HG03442 (cell line): ENCODE measurements at regions not wholly inside any gene's neighbourhood (a gene's known extent, or its start where the extent isn't known, plus 50 kb on each side); places are given as distances from the start of the nearest gene placed in this dataset.
"Not testable (repeated sequence)": the region's sequence is repeated elsewhere in the genome, so short reads cannot be mapped to it uniquely, and the experiment has no call there.

ENCODE experiments used
- ATAC-seq: cut with Tn5 transposase; IDR thresholded peaks from one replicate; pipeline ENCODE4 v1.9.1; 2021; ENCODE audit warnings: mild to moderate bottlenecking, moderate library complexity; ENCODE audit not compliant: unreplicated experiment

GRCh38 chr18:1779587-1779986 lies 791.7 kb downstream of the METTL4 start:
- no peak for ATAC-seq

DNA sequence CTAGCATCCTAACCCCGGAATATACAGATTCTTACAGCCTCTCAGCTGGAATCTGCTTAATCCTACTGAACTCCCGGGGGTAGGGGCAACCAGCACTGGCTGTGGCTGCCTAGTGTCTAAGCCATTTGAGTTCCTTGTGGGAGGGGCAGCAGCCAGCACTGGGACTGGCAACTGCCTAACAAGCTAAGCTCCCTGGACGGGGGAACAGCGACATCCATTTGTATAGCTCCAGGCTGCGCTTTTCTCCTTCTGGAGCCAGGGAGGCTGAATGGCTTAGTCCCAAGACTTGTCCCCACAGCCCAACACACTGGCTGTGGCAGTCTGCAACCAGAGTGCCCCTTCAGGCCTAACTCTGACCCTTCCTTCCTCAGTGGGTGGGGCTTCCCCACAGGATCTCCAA lies 787.2 kb downstream of the METTL4 start:
- no peak for ATAC-seq

DNA sequence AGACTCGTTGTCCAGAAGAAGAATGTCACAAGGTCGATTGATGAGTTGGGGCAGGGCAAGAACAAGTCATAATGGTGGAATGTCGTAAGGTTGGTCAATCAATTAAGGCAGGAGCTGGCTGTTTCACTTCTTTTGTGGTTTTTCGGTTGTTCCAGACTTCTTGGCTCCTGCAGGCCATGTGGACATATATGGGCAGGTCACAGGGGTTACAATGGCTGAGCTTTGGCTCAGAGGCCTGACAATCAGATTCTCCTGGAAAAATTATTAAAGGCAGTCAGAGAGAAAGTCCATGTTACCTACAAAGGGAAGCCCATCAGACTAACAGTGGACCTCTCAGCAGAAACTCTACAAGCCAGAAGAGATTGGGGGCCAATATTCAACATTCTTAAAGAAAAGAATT lies 785.3 kb downstream of the METTL4 start:
- ATAC-seq: not testable (repeated sequence)

GRCh38 chr18:1796636-1797035 lies 774.7 kb downstream of the METTL4 start:
- ATAC-seq: no peak

- ATAC-seq: no peak
Measured at GRCh38 chr18:1797235-1797634, 774.1 kb downstream of the METTL4 start.

DNA sequence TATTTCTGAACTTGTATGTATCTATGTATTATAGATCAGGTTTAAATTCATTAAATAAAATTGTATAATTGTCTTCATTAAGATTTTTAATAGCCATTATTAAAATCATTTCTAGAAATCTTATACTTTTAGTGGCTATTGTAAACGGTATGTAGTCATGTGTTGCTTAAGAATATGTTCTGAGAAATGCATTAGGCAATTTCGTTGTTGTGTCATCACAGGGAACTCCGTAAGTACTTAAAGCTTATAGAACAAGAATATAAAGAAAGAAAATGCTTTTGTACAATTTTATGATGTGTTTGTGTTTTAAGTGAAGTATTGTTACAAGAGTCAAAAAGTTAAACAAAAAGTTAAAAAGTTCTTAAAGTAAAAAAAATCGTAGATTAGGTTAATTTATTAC lies 765.8 kb downstream of the METTL4 start:
- no peak for ATAC-seq

DNA sequence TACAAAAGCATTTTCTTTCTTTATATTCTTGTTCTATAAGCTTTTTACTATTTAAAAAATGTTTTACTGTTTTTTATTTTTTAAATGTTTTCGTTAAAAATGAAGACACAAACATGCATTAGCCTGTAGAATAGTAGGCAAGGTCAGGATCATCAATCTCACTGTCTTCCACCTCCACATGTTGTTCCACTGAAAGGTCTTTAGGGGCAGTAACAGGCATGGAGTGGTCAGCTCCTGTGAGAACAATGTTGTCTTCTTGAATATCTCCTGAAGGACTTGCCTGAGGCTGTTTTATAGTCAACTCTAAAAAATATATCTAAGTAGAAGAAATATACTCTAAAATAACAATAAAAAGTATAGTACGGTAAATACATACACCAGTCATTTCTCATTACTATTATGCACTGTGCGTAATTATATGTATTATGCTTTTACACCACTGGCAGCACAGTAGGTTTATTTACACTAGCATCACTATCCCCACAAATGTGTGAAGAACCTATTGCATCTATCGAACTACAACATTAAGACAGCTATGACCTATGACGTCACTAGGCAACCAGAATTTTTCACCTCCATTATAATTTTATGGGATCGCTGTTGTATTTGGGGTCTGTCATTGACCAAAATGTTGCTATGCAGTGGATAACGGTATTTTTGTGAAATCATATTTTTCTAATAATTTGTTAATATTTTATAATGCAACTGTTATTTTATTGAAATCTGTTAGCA lies 764.3 kb downstream of the METTL4 start:
- ATAC-seq: no peak

DNA sequence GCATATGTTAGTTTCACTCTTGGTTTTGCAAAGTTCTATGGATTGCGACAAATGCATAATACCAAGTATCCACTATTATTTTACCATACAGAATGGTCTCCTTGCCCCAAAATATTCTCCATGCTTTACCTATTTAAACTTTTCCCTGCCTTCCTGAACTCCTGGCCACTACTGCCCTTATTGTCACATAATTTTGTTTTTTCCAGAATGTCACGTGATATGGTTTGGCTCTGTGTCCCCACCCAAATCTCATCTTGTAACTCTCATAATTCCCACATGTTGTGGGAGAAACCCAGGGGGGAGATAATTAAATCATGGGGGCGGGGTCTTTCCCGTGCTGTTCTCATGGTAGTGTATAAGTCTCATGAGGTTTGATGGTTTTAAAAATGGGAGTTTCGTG lies 760.0 kb downstream of the METTL4 start:
- no peak for ATAC-seq

GRCh38 chr18:1825296-1825695 lies 746.0 kb downstream of the METTL4 start:
- no peak for ATAC-seq

DNA sequence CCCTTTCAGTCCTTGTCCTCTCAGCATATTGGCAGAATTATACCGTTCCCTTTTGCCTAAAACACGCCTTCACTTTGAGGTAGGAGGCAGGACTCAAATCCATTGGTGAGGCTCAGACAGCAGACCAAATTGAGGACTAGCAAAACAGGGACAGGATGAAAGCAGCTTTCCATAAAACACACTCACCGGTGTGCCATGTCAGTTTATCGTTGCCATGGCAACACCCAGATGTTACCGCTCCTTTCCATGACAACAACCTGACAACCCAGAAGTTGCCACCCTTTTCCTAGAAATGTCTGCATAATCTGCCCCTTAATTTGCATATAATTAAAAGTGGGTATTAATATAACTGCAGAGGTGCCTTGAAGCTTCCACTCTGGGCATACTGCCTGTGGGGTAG lies 730.4 kb downstream of the METTL4 start:
- no peak for ATAC-seq

GRCh38 chr18:1846640-1847039 lies 724.7 kb downstream of the METTL4 start:
- no peak for ATAC-seq

GRCh38 chr18:1848716-1849115 lies 722.6 kb downstream of the METTL4 start:
- ATAC-seq: no peak

GRCh38 chr18:1849386-1849785 lies 721.9 kb downstream of the METTL4 start:
- ATAC-seq: no peak

- not testable (repeated sequence) for ATAC-seq
Measured at GRCh38 chr18:1857281-1857680, 714.0 kb downstream of the METTL4 start.

- ATAC-seq: no peak
Measured at GRCh38 chr18:1861473-1861872, 709.8 kb downstream of the METTL4 start.

DNA sequence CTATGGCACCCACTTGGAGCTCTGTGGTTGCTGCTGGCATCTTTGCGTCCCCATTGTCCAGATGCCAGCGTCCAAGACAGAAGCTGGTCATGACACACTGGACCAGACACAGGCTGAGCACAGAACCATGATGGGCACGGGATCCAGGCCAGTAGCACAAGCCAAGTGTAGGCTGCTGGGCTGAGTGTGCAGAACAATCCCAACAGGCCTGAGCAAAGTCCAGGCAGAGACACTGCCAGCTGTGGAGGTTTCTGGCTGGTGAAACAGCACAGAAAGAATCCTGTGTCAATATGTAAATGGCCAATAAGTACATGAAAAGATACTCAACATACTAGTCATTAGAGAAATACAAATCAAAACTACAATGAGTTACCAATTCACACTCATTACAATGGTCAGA lies 705.4 kb downstream of the METTL4 start:
- no peak for ATAC-seq

DNA sequence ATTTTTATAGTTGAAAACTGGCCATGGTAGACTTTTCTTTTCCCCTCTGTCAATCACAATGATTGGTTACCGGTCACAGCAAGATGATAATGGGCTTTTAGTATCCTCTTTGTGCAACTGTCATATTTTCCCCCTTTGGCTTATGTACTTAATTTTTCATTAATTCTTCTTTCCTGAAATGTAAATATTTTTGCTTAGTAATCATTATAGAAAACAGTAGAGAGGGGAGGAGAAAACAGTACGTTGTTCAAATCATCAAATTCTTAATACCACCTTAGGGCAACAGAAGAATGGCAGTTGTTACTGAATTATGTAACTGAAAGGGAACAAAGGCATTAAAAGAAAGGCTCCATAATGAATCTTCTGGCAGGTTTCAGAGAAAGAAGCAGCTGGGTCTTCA lies 699.0 kb downstream of the METTL4 start:
- no peak for ATAC-seq

- ATAC-seq: no peak
Measured at GRCh38 chr18:1875219-1875618, 696.1 kb downstream of the METTL4 start.

GRCh38 chr18:1884623-1885022 lies 686.7 kb downstream of the METTL4 start:
- no peak for ATAC-seq

DNA sequence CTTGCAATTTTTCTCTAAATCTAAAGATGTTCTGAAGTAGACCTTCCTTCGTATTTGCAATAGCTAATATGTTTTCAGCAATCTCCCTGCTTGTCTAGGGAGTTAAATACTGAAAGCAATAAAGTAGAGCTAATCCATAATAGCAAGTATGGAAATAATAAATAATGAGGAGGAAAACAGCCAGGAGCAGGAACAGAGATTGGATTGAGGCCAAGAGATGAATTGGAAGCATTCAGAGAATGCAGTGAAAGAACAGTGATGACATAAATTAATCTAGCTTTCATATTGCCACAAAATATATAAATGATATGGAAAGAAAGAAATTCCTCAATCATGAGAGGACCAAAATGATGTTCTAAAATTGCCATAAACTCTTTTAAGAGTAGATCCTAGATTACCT lies 679.7 kb downstream of the METTL4 start:
- ATAC-seq: no peak

DNA sequence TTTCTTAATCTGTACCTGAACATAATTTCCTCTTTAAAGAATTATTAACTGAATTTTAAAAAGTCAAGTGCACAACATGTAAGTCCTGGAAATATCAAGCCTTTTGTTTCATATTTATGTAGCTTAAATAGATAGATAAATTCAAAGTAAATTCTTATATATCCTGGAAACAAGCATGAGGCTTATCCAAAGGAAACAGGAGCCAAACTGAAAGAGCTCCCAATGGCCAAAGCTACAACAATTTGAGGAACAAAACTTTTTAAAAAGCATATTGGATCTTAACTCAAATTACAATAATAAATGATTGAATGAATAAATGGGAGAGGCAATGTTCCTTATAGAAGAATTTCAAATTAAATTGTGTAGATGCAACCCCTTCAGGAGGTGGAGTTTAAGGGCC lies 679.1 kb downstream of the METTL4 start:
- no peak for ATAC-seq

DNA sequence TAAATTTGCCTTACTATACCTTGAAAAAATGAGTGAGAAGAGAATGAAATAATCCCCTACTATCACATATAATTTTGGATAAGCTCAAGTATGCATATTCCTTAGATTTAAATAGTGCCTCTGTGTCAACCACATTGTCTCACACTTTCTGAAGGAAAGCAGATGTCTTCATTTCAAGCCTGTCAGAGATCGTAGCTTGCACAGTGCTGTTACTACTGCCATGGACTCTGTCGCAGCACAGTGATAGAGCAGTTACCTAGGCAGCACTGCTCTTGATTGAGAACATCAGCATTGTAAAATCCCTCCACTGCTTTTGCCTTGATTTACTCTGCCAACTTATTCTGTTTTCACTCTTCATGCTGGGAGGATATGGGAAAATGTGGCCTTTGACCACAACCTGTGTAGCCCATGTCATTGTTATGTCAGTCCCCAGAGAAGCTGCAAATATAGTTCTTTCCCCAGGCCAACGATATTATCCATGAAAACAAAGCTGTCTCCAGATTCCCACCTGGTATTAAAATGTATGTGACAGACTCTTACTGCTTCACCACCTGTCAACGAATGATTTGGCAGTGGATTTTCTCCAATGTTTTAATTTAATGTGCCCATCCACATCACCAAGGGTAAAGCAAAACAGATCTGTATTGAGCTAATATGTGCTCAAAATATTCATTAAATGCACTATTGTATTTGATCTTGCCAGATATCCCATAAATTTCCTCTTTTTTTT lies 675.7 kb downstream of the METTL4 start:
- ATAC-seq: no peak

DNA sequence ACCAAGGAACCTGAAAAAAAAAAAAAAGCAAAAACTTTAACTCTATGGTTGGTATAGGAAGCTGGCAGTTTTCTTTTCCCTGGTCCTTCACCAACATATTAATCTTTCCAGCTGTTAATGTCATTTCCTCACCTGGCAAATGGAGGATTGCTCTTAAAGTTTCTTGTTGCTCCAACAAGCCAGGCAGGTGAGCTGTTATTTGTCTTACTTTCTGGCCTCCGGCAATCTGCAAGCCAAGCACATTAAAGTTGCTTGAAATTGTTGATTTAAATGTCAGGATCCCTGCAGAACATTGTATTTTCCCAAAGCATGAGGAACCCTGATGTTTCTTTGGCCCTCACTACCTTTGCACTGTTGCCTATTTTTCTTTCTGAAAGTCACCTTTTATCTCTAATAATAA lies 664.9 kb downstream of the METTL4 start:
- ATAC-seq: no peak
